ENCODE measurements at regions not wholly inside any gene's neighbourhood (a gene's known extent, or its start where the extent isn't known, plus 50 kb on each side); places are given as distances from the start of the nearest gene placed in this dataset.

GRCh38 chr3:64392001-64392400 lies 166.7 kb upstream of the PRICKLE2 start:
- Histone ChIP-seq H3K18ac (ENCODE audit: low read length) (no peak overlapping the region), H2AK5ac (ENCODE audit: low read depth, low read length) (no peak overlapping the region), H3K9ac (ENCODE audit: low read depth, low read length, poor library complexity) (no peak overlapping the region), H2BK120ac (ENCODE audit: low read depth, low read length) (no peak overlapping the region), H4K8ac (ENCODE audit: low read depth, low read length) (no peak overlapping the region), H2AFZ (ENCODE audit: low read length) (no peak overlapping the region), H2BK12ac (ENCODE audit: low read length) (no peak overlapping the region), H3K4me1 (ENCODE audit: control insufficient read depth in 2 of 2, insufficient read depth in 1 of 2, low read depth in 1 of 2, low read length in 2 of 2) (peaks cover 2% of the 10 kb centered on the region in 2 donors), H2BK5ac (ENCODE audit: low read length) (no peak overlapping the region), H3K27ac (replicated peaks; ENCODE audit: low read length) (no peak overlapping the region), H3K14ac (ENCODE audit: low read length) (no peak overlapping the region), H3K4me2 (ENCODE audit: insufficient read depth, low read length, poor library complexity, severe bottlenecking) (no peak overlapping the region), H3K23ac (ENCODE audit: low read depth, low read length, poor library complexity) (no peak overlapping the region), H4K91ac (ENCODE audit: low read depth, low read length, poor library complexity) (no peak overlapping the region), H2BK15ac (ENCODE audit: low read length) (no peak overlapping the region), H3K9me3 (replicated peaks in 1 of 2; ENCODE audit: control insufficient read depth in 2 of 2, insufficient read depth in 1 of 2, low read depth in 1 of 2, low read length in 2 of 2) (no peaks in the 10 kb centered on the region), H3K36me3 (replicated peaks in 1 of 2; ENCODE audit: control insufficient read depth in 2 of 2, insufficient read depth in 2 of 2, low read length in 2 of 2) (no peaks in the 10 kb centered on the region), H3K4ac (ENCODE audit: low read length) (no peak overlapping the region), H3K27me3 (ENCODE audit: control insufficient read depth in 3 of 3, insufficient read depth in 3 of 3, low read depth in 1 of 3, low read length in 3 of 3) (no peaks in the 10 kb centered on the region), H3K79me1 (ENCODE audit: low read depth, low read length) (no peaks in the 10 kb centered on the region), H3K4me3 (ENCODE audit: low read length in 2 of 2) (no peak overlapping the region)
- DNase-seq (ENCODE audit: low spot score), result no peak
- no CpG with 5 or more reads among the region's 6 CpGs for WGBS, 2 donors (ENCODE audit: extremely low coverage in 2 of 2, insufficient read length in 2 of 2, insufficient replicate concordance in 1 of 2)

DNA sequence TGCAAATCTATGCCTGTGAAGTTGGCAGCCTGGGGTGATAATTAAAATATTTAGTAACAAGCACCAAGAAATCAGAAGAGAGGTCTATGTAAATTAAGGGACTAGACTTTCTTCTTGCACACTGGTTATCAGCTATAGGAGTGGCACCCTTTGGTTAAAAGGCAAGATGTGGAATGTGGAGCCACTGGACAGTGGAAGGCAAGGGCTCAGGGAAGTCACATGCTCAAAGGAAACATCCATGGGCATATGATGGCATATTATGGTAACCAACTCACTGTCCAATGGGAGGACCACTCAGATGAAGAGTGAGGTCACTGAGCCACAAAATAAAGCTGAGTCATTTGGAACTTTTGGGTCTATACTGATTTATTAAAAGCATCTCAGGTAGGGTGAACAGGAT lies 165.6 kb upstream of the PRICKLE2 start:
- no peak overlapping the region for H3K4ac ChIP-seq (ENCODE audit: low read length)
- H3K4me3 ChIP-seq (ENCODE audit: low read length in 2 of 2), result no peak overlapping the region
- H2AK5ac ChIP-seq (ENCODE audit: low read depth, low read length), result no peak overlapping the region
- H3K14ac ChIP-seq (ENCODE audit: low read length), result no peak overlapping the region
- H3K4me2 ChIP-seq (ENCODE audit: insufficient read depth, low read length, poor library complexity, severe bottlenecking), result no peak overlapping the region
- no peak overlapping the region for H3K23ac ChIP-seq (ENCODE audit: low read depth, low read length, poor library complexity)
- H2BK120ac ChIP-seq (ENCODE audit: low read depth, low read length), result no peak overlapping the region
- no peak overlapping the region for H3K27ac ChIP-seq (replicated peaks; ENCODE audit: low read length)
- DNase-seq (ENCODE audit: low spot score), result no peak
- no peaks in the 10 kb centered on the region for H3K27me3 ChIP-seq (ENCODE audit: control insufficient read depth in 3 of 3, insufficient read depth in 3 of 3, low read depth in 1 of 3, low read length in 3 of 3)
- peaks cover 0 to under 1% of the 10 kb centered on the region in 2 donors for H3K4me1 ChIP-seq (ENCODE audit: control insufficient read depth in 2 of 2, insufficient read depth in 1 of 2, low read depth in 1 of 2, low read length in 2 of 2)
- no peak overlapping the region for H4K8ac ChIP-seq (ENCODE audit: low read depth, low read length)
- H3K9ac ChIP-seq (ENCODE audit: low read depth, low read length, poor library complexity), result no peak overlapping the region
- no peak overlapping the region for H2BK15ac ChIP-seq (ENCODE audit: low read length)
- H3K36me3 ChIP-seq (replicated peaks in 1 of 2; ENCODE audit: control insufficient read depth in 2 of 2, insufficient read depth in 2 of 2, low read length in 2 of 2), result no peaks in the 10 kb centered on the region
- H3K79me1 ChIP-seq (ENCODE audit: low read depth, low read length), result no peaks in the 10 kb centered on the region
- H2BK12ac ChIP-seq (ENCODE audit: low read length), result no peak overlapping the region
- no peak overlapping the region for H2BK5ac ChIP-seq (ENCODE audit: low read length)
- H2AFZ ChIP-seq (ENCODE audit: low read length), result no peak overlapping the region
- no peak overlapping the region for H4K91ac ChIP-seq (ENCODE audit: low read depth, low read length, poor library complexity)
- H3K18ac ChIP-seq (ENCODE audit: low read length), result no peak overlapping the region
- H3K9me3 ChIP-seq (replicated peaks in 1 of 2; ENCODE audit: control insufficient read depth in 2 of 2, insufficient read depth in 1 of 2, low read depth in 1 of 2, low read length in 2 of 2), result no peaks in the 10 kb centered on the region

DNA sequence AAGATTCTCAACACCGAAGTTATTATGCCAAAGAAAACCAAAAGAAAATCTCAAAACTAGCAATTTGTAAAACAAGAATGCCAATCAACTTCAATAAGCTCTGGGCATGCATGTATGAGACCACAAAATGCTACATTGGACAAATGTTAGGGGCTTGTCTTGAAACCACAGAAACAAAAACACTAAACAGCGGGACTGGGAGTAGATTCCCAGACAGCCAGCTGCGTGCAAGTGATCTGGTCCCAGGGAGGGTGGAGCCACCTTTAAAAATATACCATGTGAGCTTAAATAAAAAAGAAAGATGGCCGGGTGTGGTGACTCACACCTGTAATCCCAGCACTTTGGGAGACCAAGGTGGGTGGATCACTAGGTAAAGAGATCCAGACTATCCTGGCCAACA lies 163.6 kb upstream of the PRICKLE2 start:
- Histone ChIP-seq H3K79me1 (ENCODE audit: low read depth, low read length) (no peaks in the 10 kb centered on the region), H3K9me3 (replicated peaks in 1 of 2; ENCODE audit: control insufficient read depth in 2 of 2, insufficient read depth in 1 of 2, low read depth in 1 of 2, low read length in 2 of 2) (no peaks in the 10 kb centered on the region), H3K4me2 (ENCODE audit: insufficient read depth, low read length, poor library complexity, severe bottlenecking) (no peak overlapping the region), H3K4me1 (ENCODE audit: control insufficient read depth in 2 of 2, insufficient read depth in 1 of 2, low read depth in 1 of 2, low read length in 2 of 2) (peaks cover 0 to 8% of the 10 kb centered on the region in 2 donors), H3K23ac (ENCODE audit: low read depth, low read length, poor library complexity) (no peak overlapping the region), H4K8ac (ENCODE audit: low read depth, low read length) (no peak overlapping the region), H3K36me3 (replicated peaks in 1 of 2; ENCODE audit: control insufficient read depth in 2 of 2, insufficient read depth in 2 of 2, low read length in 2 of 2) (no peaks in the 10 kb centered on the region), H2AFZ (ENCODE audit: low read length) (no peak overlapping the region), H3K27ac (replicated peaks; ENCODE audit: low read length) (no peak overlapping the region), H3K4me3 (ENCODE audit: low read length in 2 of 2) (no peak overlapping the region), H2BK120ac (ENCODE audit: low read depth, low read length) (no peak overlapping the region), H3K27me3 (ENCODE audit: control insufficient read depth in 3 of 3, insufficient read depth in 3 of 3, low read depth in 1 of 3, low read length in 3 of 3) (no peaks in the 10 kb centered on the region), H2BK5ac (ENCODE audit: low read length) (no peak overlapping the region), H3K18ac (ENCODE audit: low read length) (no peak overlapping the region), H3K4ac (ENCODE audit: low read length) (no peak overlapping the region), H3K14ac (ENCODE audit: low read length) (no peak overlapping the region), H2AK5ac (ENCODE audit: low read depth, low read length) (no peak overlapping the region), H2BK12ac (ENCODE audit: low read length) (no peak overlapping the region), H4K91ac (ENCODE audit: low read depth, low read length, poor library complexity) (no peak overlapping the region), H3K9ac (ENCODE audit: low read depth, low read length, poor library complexity) (no peak overlapping the region), H2BK15ac (ENCODE audit: low read length) (no peak overlapping the region)
- no peak for DNase-seq (ENCODE audit: low spot score)
- WGBS, 2 donors (ENCODE audit: extremely low coverage in 2 of 2, insufficient read length in 2 of 2, insufficient replicate concordance in 1 of 2), result no CpG with 5 or more reads among the region's 4 CpGs

GRCh38 chr3:64387688-64388087 lies 162.4 kb upstream of the PRICKLE2 start:
- H3K79me1 ChIP-seq (ENCODE audit: low read depth, low read length), result no peaks in the 10 kb centered on the region
- no peak overlapping the region for H3K27ac ChIP-seq (replicated peaks; ENCODE audit: low read length)
- no peaks in the 10 kb centered on the region for H3K9me3 ChIP-seq (replicated peaks in 1 of 2; ENCODE audit: control insufficient read depth in 2 of 2, insufficient read depth in 1 of 2, low read depth in 1 of 2, low read length in 2 of 2)
- H2BK12ac ChIP-seq (ENCODE audit: low read length), result no peak overlapping the region
- no peak overlapping the region for H3K4ac ChIP-seq (ENCODE audit: low read length)
- H3K4me1 ChIP-seq (ENCODE audit: control insufficient read depth in 2 of 2, insufficient read depth in 1 of 2, low read depth in 1 of 2, low read length in 2 of 2), result peaks cover 0 to 8% of the 10 kb centered on the region in 2 donors
- H3K9ac ChIP-seq (ENCODE audit: low read depth, low read length, poor library complexity), result no peak overlapping the region
- H3K14ac ChIP-seq (ENCODE audit: low read length), result no peak overlapping the region
- DNase-seq (ENCODE audit: low spot score), result no peak
- no peaks in the 10 kb centered on the region for H3K27me3 ChIP-seq (ENCODE audit: control insufficient read depth in 3 of 3, insufficient read depth in 3 of 3, low read depth in 1 of 3, low read length in 3 of 3)
- H3K36me3 ChIP-seq (replicated peaks in 1 of 2; ENCODE audit: control insufficient read depth in 2 of 2, insufficient read depth in 2 of 2, low read length in 2 of 2), result no peaks in the 10 kb centered on the region
- no peak overlapping the region for H3K4me2 ChIP-seq (ENCODE audit: insufficient read depth, low read length, poor library complexity, severe bottlenecking)
- H2BK5ac ChIP-seq (ENCODE audit: low read length), result no peak overlapping the region
- H3K23ac ChIP-seq (ENCODE audit: low read depth, low read length, poor library complexity), result no peak overlapping the region
- no peak overlapping the region for H2BK15ac ChIP-seq (ENCODE audit: low read length)
- H2AFZ ChIP-seq (ENCODE audit: low read length), result no peak overlapping the region
- H3K4me3 ChIP-seq (ENCODE audit: low read length in 2 of 2), result no peak overlapping the region
- H4K91ac ChIP-seq (ENCODE audit: low read depth, low read length, poor library complexity), result no peak overlapping the region
- H2BK120ac ChIP-seq (ENCODE audit: low read depth, low read length), result no peak overlapping the region
- H3K18ac ChIP-seq (ENCODE audit: low read length), result no peak overlapping the region
- H2AK5ac ChIP-seq (ENCODE audit: low read depth, low read length), result no peak overlapping the region
- no CpG with 5 or more reads among the region's 4 CpGs for whole genome bisulfite sequencing, 2 donors (ENCODE audit: extremely low coverage in 2 of 2, insufficient read length in 2 of 2, insufficient replicate concordance in 1 of 2)
- no peak overlapping the region for H4K8ac ChIP-seq (ENCODE audit: low read depth, low read length)
